ENCODE measurements at regions not wholly inside any gene's neighbourhood (a gene's known extent, or its start where the extent isn't known, plus 50 kb on each side); places are given as distances from the start of the nearest gene placed in this dataset.

GRCh38 chr5:165783024-165783423 lies 2277.6 kb downstream of the MAT2B start:
- WGBS (ENCODE audit: insufficient coverage, insufficient read length) = no CpG with 5 or more reads among the region's 4 CpGs
- H3K27ac ChIP-seq (ENCODE audit: low read length) = no peak overlapping the region
- DNase-seq (ENCODE audit: low read depth, low spot score) = no peak

DNA sequence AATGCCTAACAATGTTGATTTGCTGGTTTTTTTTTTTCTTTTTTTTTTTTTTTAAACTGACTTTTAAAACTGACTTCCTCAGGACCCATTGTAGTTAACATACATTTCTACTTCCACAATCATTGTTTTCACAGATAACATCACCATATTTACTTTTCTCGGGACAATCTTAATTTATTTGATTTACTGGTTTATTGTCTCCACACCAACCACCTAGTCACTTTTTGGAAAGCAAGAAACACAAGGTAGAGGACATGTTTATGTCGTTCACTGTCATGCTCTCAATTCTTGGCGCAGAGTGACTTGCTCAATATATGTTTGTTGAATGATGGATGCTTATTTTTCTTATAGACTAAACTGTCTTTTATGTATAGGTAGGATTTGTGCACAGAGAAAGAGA lies 2280.7 kb downstream of the MAT2B start:
- DNase-seq (ENCODE audit: low read depth, low spot score) = no peak
- no peak overlapping the region for H3K27ac ChIP-seq (ENCODE audit: low read length)
- no peaks in the 10 kb centered on the region for H3K9me3 ChIP-seq (ENCODE audit: control insufficient read depth, insufficient read depth, low read length)
- no peak overlapping the region for H3K4me3 ChIP-seq (ENCODE audit: low read length)
- H3K27me3 ChIP-seq (ENCODE audit: control insufficient read depth, insufficient read depth, low read length) = no peaks in the 10 kb centered on the region
- no peaks in the 10 kb centered on the region for H3K4me1 ChIP-seq (ENCODE audit: control insufficient read depth, insufficient read depth, low read length)
- WGBS (ENCODE audit: insufficient coverage, insufficient read length) = no CpG with 5 or more reads among the region's 3 CpGs
- H3K36me3 ChIP-seq (ENCODE audit: control insufficient read depth, insufficient read depth, low read length) = no peaks in the 10 kb centered on the region

More at GRCh38 chr5:165783024-165783423, 2277.6 kb downstream of the MAT2B start:
- Histone ChIP-seq H3K4me1 (ENCODE audit: control insufficient read depth, insufficient read depth, low read length) (no peaks in the 10 kb centered on the region), H3K9me3 (ENCODE audit: control insufficient read depth, insufficient read depth, low read length) (no peaks in the 10 kb centered on the region), H3K4me3 (ENCODE audit: low read length) (no peak overlapping the region), H3K36me3 (ENCODE audit: control insufficient read depth, insufficient read depth, low read length) (no peaks in the 10 kb centered on the region), H3K27me3 (ENCODE audit: control insufficient read depth, insufficient read depth, low read length) (no peaks in the 10 kb centered on the region)

GRCh38 chr5:165795073-165795472 lies 2289.7 kb downstream of the MAT2B start:
- no peak for DNase-seq (ENCODE audit: low read depth, low spot score)
- Histone ChIP-seq H3K4me3 (ENCODE audit: low read length) (no peak overlapping the region), H3K27me3 (ENCODE audit: control insufficient read depth, insufficient read depth, low read length) (no peaks in the 10 kb centered on the region), H3K9me3 (ENCODE audit: control insufficient read depth, insufficient read depth, low read length) (no peaks in the 10 kb centered on the region), H3K27ac (ENCODE audit: low read length) (no peak overlapping the region), H3K36me3 (ENCODE audit: control insufficient read depth, insufficient read depth, low read length) (no peaks in the 10 kb centered on the region), H3K4me1 (ENCODE audit: control insufficient read depth, insufficient read depth, low read length) (no peaks in the 10 kb centered on the region)
- no CpG with 5 or more reads among the region's 1 CpG for WGBS (ENCODE audit: insufficient coverage, insufficient read length)

- peak; percentile 33 for DNase-seq (ENCODE audit: low read depth, low spot score)
These were observed 2300.3 kb downstream of the MAT2B start for GRCh38 chr5:165805756-165806155.

DNA sequence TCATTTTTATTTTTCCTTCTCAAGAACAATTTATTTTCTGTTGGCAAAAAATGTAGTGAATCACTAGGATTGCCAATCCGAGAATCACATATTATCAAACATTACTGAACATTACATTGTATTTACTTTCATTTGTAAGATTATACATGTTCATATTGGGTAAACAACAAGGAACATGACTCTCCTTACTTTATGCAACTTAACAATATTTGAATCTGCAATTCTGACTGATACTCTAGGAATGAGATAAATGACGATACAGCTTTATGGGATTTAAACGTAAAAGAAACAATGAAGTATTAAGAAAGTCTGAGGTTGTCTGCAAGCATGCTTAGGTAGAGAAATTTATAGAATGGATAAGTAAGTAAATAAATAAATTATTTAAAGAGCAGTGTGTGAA lies 2302.9 kb downstream of the MAT2B start:
- Histone ChIP-seq H3K27me3 (ENCODE audit: control insufficient read depth, insufficient read depth, low read length) (no peaks in the 10 kb centered on the region), H3K36me3 (ENCODE audit: control insufficient read depth, insufficient read depth, low read length) (no peaks in the 10 kb centered on the region), H3K27ac (ENCODE audit: low read length) (no peak overlapping the region), H3K9me3 (ENCODE audit: control insufficient read depth, insufficient read depth, low read length) (no peaks in the 10 kb centered on the region), H3K4me3 (ENCODE audit: low read length) (no peak overlapping the region), H3K4me1 (ENCODE audit: control insufficient read depth, insufficient read depth, low read length) (no peaks in the 10 kb centered on the region)
- 100% methylated on average over 2 of the region's 3 CpGs for WGBS (ENCODE audit: insufficient coverage, insufficient read length)
- DNase-seq (ENCODE audit: low read depth, low spot score) = no peak

More at GRCh38 chr5:165805756-165806155, 2300.3 kb downstream of the MAT2B start:
- H3K4me1 ChIP-seq (ENCODE audit: control insufficient read depth, insufficient read depth, low read length) = no peaks in the 10 kb centered on the region
- H3K9me3 ChIP-seq (ENCODE audit: control insufficient read depth, insufficient read depth, low read length) = no peaks in the 10 kb centered on the region
- H3K36me3 ChIP-seq (ENCODE audit: control insufficient read depth, insufficient read depth, low read length) = no peaks in the 10 kb centered on the region
- H3K27ac ChIP-seq (ENCODE audit: low read length) = no peak overlapping the region
- no CpG with 5 or more reads among the region's 4 CpGs for WGBS (ENCODE audit: insufficient coverage, insufficient read length)
- H3K27me3 ChIP-seq (ENCODE audit: control insufficient read depth, insufficient read depth, low read length) = no peaks in the 10 kb centered on the region
- no peak overlapping the region for H3K4me3 ChIP-seq (ENCODE audit: low read length)

- Histone ChIP-seq H3K36me3 (ENCODE audit: control insufficient read depth, insufficient read depth, low read length) (no peaks in the 10 kb centered on the region), H3K9me3 (ENCODE audit: control insufficient read depth, insufficient read depth, low read length) (no peaks in the 10 kb centered on the region)
- no CpG with 5 or more reads among the region's 3 CpGs for WGBS (ENCODE audit: insufficient coverage, insufficient read length)
These were observed 2304.5 kb downstream of the MAT2B start for GRCh38 chr5:165809914-165810313.

DNA sequence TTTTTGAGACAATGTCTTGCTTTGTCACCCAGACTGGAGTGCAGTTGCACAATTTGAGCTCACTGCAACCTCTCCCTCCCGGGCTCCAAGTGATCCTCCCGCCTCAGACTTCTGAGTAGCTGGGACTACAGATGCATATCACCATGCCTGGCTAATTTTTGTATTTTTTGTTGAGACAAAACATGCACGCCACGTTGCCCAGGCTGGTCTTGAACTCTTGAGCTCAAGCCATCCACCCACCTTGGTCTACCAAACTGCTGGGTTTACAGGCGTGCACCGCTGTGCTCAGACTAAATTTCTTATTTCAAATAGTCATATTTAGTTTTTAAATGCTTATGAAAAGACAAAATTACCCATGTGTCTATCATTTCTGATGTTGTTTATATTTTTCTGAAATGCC lies 2324.1 kb downstream of the MAT2B start:
- Histone ChIP-seq H3K36me3 (ENCODE audit: control insufficient read depth, insufficient read depth, low read length) (no peaks in the 10 kb centered on the region), H3K9me3 (ENCODE audit: control insufficient read depth, insufficient read depth, low read length) (no peaks in the 10 kb centered on the region), H3K27ac (ENCODE audit: low read length) (no peak overlapping the region), H3K27me3 (ENCODE audit: control insufficient read depth, insufficient read depth, low read length) (no peaks in the 10 kb centered on the region), H3K4me1 (ENCODE audit: control insufficient read depth, insufficient read depth, low read length) (no peaks in the 10 kb centered on the region), H3K4me3 (ENCODE audit: low read length) (no peak overlapping the region)
- no CpG with 5 or more reads among the region's 6 CpGs for WGBS (ENCODE audit: insufficient coverage, insufficient read length)
- no peak for DNase-seq (ENCODE audit: low read depth, low spot score)

More at GRCh38 chr5:165809914-165810313, 2304.5 kb downstream of the MAT2B start:
- H3K4me3 ChIP-seq (ENCODE audit: low read length) = no peak overlapping the region
- no peaks in the 10 kb centered on the region for H3K27me3 ChIP-seq (ENCODE audit: control insufficient read depth, insufficient read depth, low read length)
- no peak for DNase-seq (ENCODE audit: low read depth, low spot score)
- no peak overlapping the region for H3K27ac ChIP-seq (ENCODE audit: low read length)
- H3K4me1 ChIP-seq (ENCODE audit: control insufficient read depth, insufficient read depth, low read length) = no peaks in the 10 kb centered on the region

GRCh38 chr5:165834891-165835290 lies 2329.5 kb downstream of the MAT2B start:
- Histone ChIP-seq H3K4me3 (ENCODE audit: low read length) (no peak overlapping the region), H3K27me3 (ENCODE audit: control insufficient read depth, insufficient read depth, low read length) (no peaks in the 10 kb centered on the region), H3K27ac (ENCODE audit: low read length) (no peak overlapping the region), H3K4me1 (ENCODE audit: control insufficient read depth, insufficient read depth, low read length) (no peaks in the 10 kb centered on the region), H3K9me3 (ENCODE audit: control insufficient read depth, insufficient read depth, low read length) (no peaks in the 10 kb centered on the region), H3K36me3 (ENCODE audit: control insufficient read depth, insufficient read depth, low read length) (no peaks in the 10 kb centered on the region)
- DNase-seq (ENCODE audit: low read depth, low spot score) = no peak
- no CpG with 5 or more reads among the region's 4 CpGs for WGBS (ENCODE audit: insufficient coverage, insufficient read length)

DNA sequence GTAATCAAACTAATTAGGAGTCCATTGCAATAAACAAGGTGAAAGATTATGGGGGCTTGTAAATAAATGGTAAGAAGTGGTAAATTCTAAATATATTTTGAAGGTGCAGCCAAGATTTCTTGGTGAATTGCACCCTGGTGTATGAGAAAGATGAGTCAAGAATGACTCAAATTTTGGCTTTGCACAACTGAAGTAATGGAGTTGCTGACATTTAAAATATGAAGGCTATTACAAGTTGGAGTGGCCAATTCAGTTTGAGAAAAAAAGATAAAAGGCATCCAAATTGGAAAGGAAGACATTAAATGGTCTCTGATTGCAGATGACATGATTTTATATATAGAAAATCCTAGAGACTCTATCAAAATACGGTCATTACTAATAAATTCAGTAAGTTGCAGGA lies 2330.6 kb downstream of the MAT2B start:
- Histone ChIP-seq H3K27me3 (ENCODE audit: control insufficient read depth, insufficient read depth, low read length) (no peaks in the 10 kb centered on the region), H3K36me3 (ENCODE audit: control insufficient read depth, insufficient read depth, low read length) (no peaks in the 10 kb centered on the region), H3K4me3 (ENCODE audit: low read length) (no peak overlapping the region), H3K4me1 (ENCODE audit: control insufficient read depth, insufficient read depth, low read length) (no peaks in the 10 kb centered on the region), H3K27ac (ENCODE audit: low read length) (no peak overlapping the region), H3K9me3 (ENCODE audit: control insufficient read depth, insufficient read depth, low read length) (no peaks in the 10 kb centered on the region)
- no CpG with 5 or more reads among the region's 1 CpG for WGBS (ENCODE audit: insufficient coverage, insufficient read length)
- no peak for DNase-seq (ENCODE audit: low read depth, low spot score)

- Histone ChIP-seq H3K36me3 (ENCODE audit: control insufficient read depth, insufficient read depth, low read length) (no peaks in the 10 kb centered on the region), H3K27ac (ENCODE audit: low read length) (no peak overlapping the region), H3K9me3 (ENCODE audit: control insufficient read depth, insufficient read depth, low read length) (no peaks in the 10 kb centered on the region), H3K4me3 (ENCODE audit: low read length) (no peak overlapping the region), H3K27me3 (ENCODE audit: control insufficient read depth, insufficient read depth, low read length) (no peaks in the 10 kb centered on the region), H3K4me1 (ENCODE audit: control insufficient read depth, insufficient read depth, low read length) (no peaks in the 10 kb centered on the region)
- WGBS (ENCODE audit: insufficient coverage, insufficient read length) = no CpG with 5 or more reads among the region's 2 CpGs
- no peak for DNase-seq (ENCODE audit: low read depth, low spot score)
These were observed 2331.9 kb downstream of the MAT2B start for GRCh38 chr5:165837286-165837685.

GRCh38 chr5:165844571-165844970 lies 2339.2 kb downstream of the MAT2B start:
- no peak for DNase-seq (ENCODE audit: low read depth, low spot score)
- Histone ChIP-seq H3K4me1 (ENCODE audit: control insufficient read depth, insufficient read depth, low read length) (no peaks in the 10 kb centered on the region), H3K36me3 (ENCODE audit: control insufficient read depth, insufficient read depth, low read length) (no peaks in the 10 kb centered on the region), H3K27me3 (ENCODE audit: control insufficient read depth, insufficient read depth, low read length) (no peaks in the 10 kb centered on the region), H3K9me3 (ENCODE audit: control insufficient read depth, insufficient read depth, low read length) (no peaks in the 10 kb centered on the region), H3K27ac (ENCODE audit: low read length) (no peak overlapping the region), H3K4me3 (ENCODE audit: low read length) (no peak overlapping the region)
- no CpG with 5 or more reads among the region's 5 CpGs for WGBS (ENCODE audit: insufficient coverage, insufficient read length)
